OCI-LY7 (cell line): ENCODE measurements at regions not wholly inside any gene's neighbourhood (a gene's known extent, or its start where the extent isn't known, plus 50 kb on each side); places are given as distances from the start of the nearest gene placed in this dataset.

Experiments
- BruUV-seq: library from RNA; stranded (reverse); fragments of 400-500 nt; replicated peaks from 2 replicates; lab custom pipeline; 2021; lab: Mats Ljungman, UMichigan
- CTCF ChIA-PET: fragments of 300-600 bp; sonication (Branson Sonifier 250); formaldehyde crosslinking; loops from one replicate; lab custom pipeline; 2022; ENCODE audit warnings: antibody characterized with exemption; ENCODE audit not compliant: unreplicated experiment; lab: Charles Lee
- POLR2A ChIA-PET: fragments of 300-600 bp; sonication (Branson Sonifier 250); formaldehyde crosslinking; loops from one replicate; lab custom pipeline; 2022; ENCODE audit warnings: antibody characterized with exemption; lab: Charles Lee
- DNase-seq: peaks from one replicate; pipeline ENCODE4 v3.0.0-alpha.2; 2015; ENCODE audit warnings: low spot score
- H2AFZ ChIP-seq: fragments of 200-600 bp; sonication (generic), shearing (Covaris generic); 2 replicates; pipeline ENCODE4 v1.6.1; 2014; ENCODE audit warnings: mild to moderate bottlenecking, antibody characterized with exemption, low read length, moderate library complexity
- H3K27ac ChIP-seq: fragments of 200-600 bp; sonication (generic); 2 replicates; pipeline ENCODE4 v1.5.1; 2014; ENCODE audit warnings: mixed run types, low read depth, mild to moderate bottlenecking, moderate library complexity, low read length, inconsistent platforms; ENCODE audit not compliant: poor library complexity, severe bottlenecking
- H3K36me3 ChIP-seq: fragments of 200-600 bp; sonication (generic); 2 replicates; pipeline ENCODE4 v1.6.1; 2014; ENCODE audit warnings: mild to moderate bottlenecking, antibody characterized with exemption, low read length, moderate library complexity, mixed read lengths; ENCODE audit not compliant: insufficient read depth
- H3K4me1 ChIP-seq: fragments of 200-600 bp; sonication (generic); 2 replicates; pipeline ENCODE4 v1.5.1; 2014; ENCODE audit warnings: mild to moderate bottlenecking, low read length; ENCODE audit not compliant: insufficient read depth, poor library complexity, severe bottlenecking
- H3K4me2 ChIP-seq: fragments of 200-600 bp; sonication (generic); 2 replicates; pipeline ENCODE4 v1.6.1; 2014; ENCODE audit warnings: mild to moderate bottlenecking, low read length
- H3K4me3 ChIP-seq: fragments of 200-600 bp; sonication (generic); 2 replicates; pipeline ENCODE4 v1.5.1; 2014; ENCODE audit warnings: mild to moderate bottlenecking, low read depth, low read length; ENCODE audit not compliant: poor library complexity, severe bottlenecking
- H3K79me2 ChIP-seq: fragments of 200-600 bp; sonication (generic); 2 replicates; pipeline ENCODE4 v1.6.1; 2016; ENCODE audit warnings: low read depth, mild to moderate bottlenecking, low read length, moderate library complexity, mixed read lengths; ENCODE audit not compliant: insufficient read depth
- H3K9me2 ChIP-seq: fragments of 200-600 bp; sonication (generic); 2 replicates; pipeline ENCODE4 v1.6.1; 2016; ENCODE audit warnings: mild to moderate bottlenecking, low read length, mixed read lengths; ENCODE audit not compliant: insufficient read depth
- H3K9me3 ChIP-seq: fragments of 200-600 bp; sonication (generic); 2 replicates; pipeline ENCODE4 v1.6.1; 2014; ENCODE audit warnings: mild to moderate bottlenecking, mixed run types, low read length, mixed read lengths
- H4K20me1 ChIP-seq: fragments of 200-600 bp; sonication (generic); 2 replicates; pipeline ENCODE4 v1.6.1; 2014; ENCODE audit warnings: mild to moderate bottlenecking, antibody characterized with exemption, low read length, moderate library complexity, mixed read lengths; ENCODE audit not compliant: insufficient read depth
- EZH2phosphoT487 ChIP-seq: fragments of 200-600 bp; sonication (generic); IDR thresholded peaks from 2 replicates; pipeline ENCODE4 v1.6.1; 2018; ENCODE audit warnings: low read depth, borderline replicate concordance, mild to moderate bottlenecking, mixed run types, antibody characterized with exemption, low read length, moderate library complexity, mixed read lengths
- intact Hi-C: fragments of 100-400 bp; cut with micrococcal nuclease; formaldehyde crosslinking; loops from one replicate; pipeline ENCODE4 v1.10.0; 2022; ENCODE audit not compliant: unreplicated experiment
- TF ChIP-seq, protein P1 (sequence below): fragments of 200-600 bp; sonication (generic); conservative IDR thresholded peaks from 2 replicates; pipeline ENCODE4 v1.5.1; 2014; ENCODE audit warnings: mild to moderate bottlenecking, antibody characterized with exemption, low read length, moderate library complexity, mixed read lengths

- no peak for DNase-seq
- TF ChIP-seq, protein P1, sequence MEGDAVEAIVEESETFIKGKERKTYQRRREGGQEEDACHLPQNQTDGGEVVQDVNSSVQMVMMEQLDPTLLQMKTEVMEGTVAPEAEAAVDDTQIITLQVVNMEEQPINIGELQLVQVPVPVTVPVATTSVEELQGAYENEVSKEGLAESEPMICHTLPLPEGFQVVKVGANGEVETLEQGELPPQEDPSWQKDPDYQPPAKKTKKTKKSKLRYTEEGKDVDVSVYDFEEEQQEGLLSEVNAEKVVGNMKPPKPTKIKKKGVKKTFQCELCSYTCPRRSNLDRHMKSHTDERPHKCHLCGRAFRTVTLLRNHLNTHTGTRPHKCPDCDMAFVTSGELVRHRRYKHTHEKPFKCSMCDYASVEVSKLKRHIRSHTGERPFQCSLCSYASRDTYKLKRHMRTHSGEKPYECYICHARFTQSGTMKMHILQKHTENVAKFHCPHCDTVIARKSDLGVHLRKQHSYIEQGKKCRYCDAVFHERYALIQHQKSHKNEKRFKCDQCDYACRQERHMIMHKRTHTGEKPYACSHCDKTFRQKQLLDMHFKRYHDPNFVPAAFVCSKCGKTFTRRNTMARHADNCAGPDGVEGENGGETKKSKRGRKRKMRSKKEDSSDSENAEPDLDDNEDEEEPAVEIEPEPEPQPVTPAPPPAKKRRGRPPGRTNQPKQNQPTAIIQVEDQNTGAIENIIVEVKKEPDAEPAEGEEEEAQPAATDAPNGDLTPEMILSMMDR: no peak
- TF ChIP-seq EZH2phosphoT487: no peak
- Histone ChIP-seq H3K27ac (no peak overlapping the region), H2AFZ (no peak overlapping the region), H3K4me2 (no peak overlapping the region), H3K4me1 (no peaks in the 10 kb centered on the region), H3K9me3 (no peaks in the 10 kb centered on the region), H4K20me1 (no peaks in the 10 kb centered on the region), H3K79me2 (no peaks in the 10 kb centered on the region), H3K36me3 (no peaks in the 10 kb centered on the region), H3K9me2 (no peaks in the 10 kb centered on the region), H3K4me3 (no peak overlapping the region)
- CTCF ChIA-PET: no interaction called here
- BruUV-seq: no TSS peak
- intact Hi-C loops: no loop called here
- POLR2A ChIA-PET: no interaction called here
Observed at GRCh38 chr1:43036932-43037331, 78.3 kb upstream of the SLC2A1 start.

DNA sequence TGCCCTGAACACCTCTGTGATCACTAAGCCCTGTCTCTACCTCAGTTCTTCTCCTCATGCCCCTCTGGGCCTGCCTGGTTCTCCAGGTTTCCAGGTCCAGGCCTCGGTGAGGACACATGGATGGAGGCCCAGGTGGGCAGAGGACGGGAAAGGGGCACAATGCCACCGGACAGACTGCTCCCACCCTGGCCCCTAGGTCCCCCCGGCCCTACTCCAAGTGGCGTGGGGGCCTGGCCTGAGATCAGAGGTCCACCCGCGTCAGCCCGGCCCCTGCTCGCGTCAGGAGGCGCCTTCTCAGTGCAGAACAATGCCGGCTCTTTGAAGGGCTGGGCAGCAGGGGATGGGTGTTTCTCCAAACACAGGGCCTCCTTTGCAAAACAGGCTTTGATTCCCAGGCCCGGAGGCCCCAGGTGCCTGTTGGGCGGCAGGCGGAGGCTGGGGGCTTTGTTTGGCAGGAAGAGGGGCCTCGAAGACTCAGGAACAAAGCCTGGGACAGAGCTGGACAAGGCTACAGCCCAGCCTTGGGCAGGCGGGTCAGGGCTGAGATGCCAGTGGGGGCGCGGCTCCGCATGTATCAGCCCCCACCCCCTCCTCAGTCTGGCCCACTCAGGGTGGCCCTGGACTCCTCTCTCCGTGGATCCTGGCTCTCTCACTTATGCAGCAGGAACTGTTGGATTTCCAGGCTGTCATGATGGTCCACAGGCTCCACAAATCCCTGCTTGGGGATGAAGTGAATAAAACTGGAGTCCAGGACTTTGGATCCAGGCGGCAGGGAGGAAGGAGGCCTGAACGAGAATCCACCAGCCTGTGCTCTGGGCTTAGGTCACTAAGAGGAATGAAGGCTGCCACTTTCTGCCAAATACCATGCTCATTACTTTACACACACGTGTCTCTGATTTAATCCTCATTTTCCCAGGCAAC, 77.4 kb upstream of the SLC2A1 start:
- no TSS peak for BruUV-seq

More for the DNA sequence above, 77.4 kb upstream of the SLC2A1 start:
- Histone ChIP-seq H3K4me1 (no peaks in the 10 kb centered on the region), H3K9me3 (no peaks in the 10 kb centered on the region), H3K79me2 (no peaks in the 10 kb centered on the region), H4K20me1 (no peaks in the 10 kb centered on the region), H3K4me2 (no peak overlapping the region), H3K4me3 (no peak overlapping the region), H2AFZ (no peak overlapping the region), H3K27ac (no peak overlapping the region), H3K9me2 (no peaks in the 10 kb centered on the region), H3K36me3 (no peaks in the 10 kb centered on the region)
- CTCF ChIA-PET: no interaction called here
- intact Hi-C loops: no loop called here
- POLR2A ChIA-PET: no interaction called here
- no peak for DNase-seq
- TF ChIP-seq, protein P1: no peak
- TF ChIP-seq EZH2phosphoT487: no peak
